HG03457 (cell line): ENCODE measurements at regions not wholly inside any gene's neighbourhood (a gene's known extent, or its start where the extent isn't known, plus 50 kb on each side); places are given as distances from the start of the nearest gene placed in this dataset.
"Not testable (repeated sequence)": the region's sequence is repeated elsewhere in the genome, so short reads cannot be mapped to it uniquely, and the experiment has no call there.

Experiments used
- ATAC-seq: cut with Tn5 transposase; IDR thresholded peaks from one replicate; pipeline ENCODE4 v1.9.1; 2021; ENCODE audit warnings: moderate number of reproducible peaks; ENCODE audit not compliant: unreplicated experiment

- ATAC-seq, result no peak
Measured at GRCh38 chr18:59801576-59801975, 98.2 kb upstream of the PMAIP1 start.

GRCh38 chr18:59800897-59801296 lies 98.9 kb upstream of the PMAIP1 start:
- ATAC-seq, result no peak

GRCh38 chr18:59799383-59800015 lies 100.3 kb upstream of the PMAIP1 start:
- no peak for ATAC-seq

- no peak for ATAC-seq
Measured at GRCh38 chr18:59795882-59796281, 98.7 kb upstream of the CCBE1 start.

GRCh38 chr18:59792353-59792752 lies 95.1 kb upstream of the CCBE1 start:
- ATAC-seq, result no peak

GRCh38 chr18:59790346-59790936 lies 93.2 kb upstream of the CCBE1 start:
- not testable (repeated sequence) for ATAC-seq

GRCh38 chr18:59788791-59789106 lies 91.5 kb upstream of the CCBE1 start:
- ATAC-seq, result no peak

GRCh38 chr18:59787998-59788790 lies 91.0 kb upstream of the CCBE1 start:
- no peak for ATAC-seq

GRCh38 chr18:59784694-59785093 lies 87.5 kb upstream of the CCBE1 start:
- no peak for ATAC-seq

GRCh38 chr18:59783138-59783537 lies 85.9 kb upstream of the CCBE1 start:
- peak; percentile 87 for ATAC-seq

GRCh38 chr18:59779979-59780378 lies 82.8 kb upstream of the CCBE1 start:
- no peak for ATAC-seq

- ATAC-seq, result no peak
Measured at GRCh38 chr18:59778434-59778833, 81.2 kb upstream of the CCBE1 start.

GRCh38 chr18:59777636-59778035 lies 80.4 kb upstream of the CCBE1 start:
- ATAC-seq, result no peak

- ATAC-seq, result no peak
Measured at GRCh38 chr18:59769129-59769865, 72.1 kb upstream of the CCBE1 start.

GRCh38 chr18:59768409-59768808 lies 71.2 kb upstream of the CCBE1 start:
- no peak for ATAC-seq

GRCh38 chr18:59767732-59768131 lies 70.5 kb upstream of the CCBE1 start:
- ATAC-seq, result no peak

- no peak for ATAC-seq
Measured at GRCh38 chr18:59765343-59765742, 68.1 kb upstream of the CCBE1 start.

- ATAC-seq, result no peak
Measured at GRCh38 chr18:59764281-59764680, 67.1 kb upstream of the CCBE1 start.

- ATAC-seq, result no peak
Measured at GRCh38 chr18:59763541-59764136, 66.4 kb upstream of the CCBE1 start.

GRCh38 chr18:59760619-59761600 lies 63.7 kb upstream of the CCBE1 start:
- no peak for ATAC-seq
